Fibroblast of peridontal ligament (primary cell): ENCODE measurements at regions not wholly inside any gene's neighbourhood (a gene's known extent, or its start where the extent isn't known, plus 50 kb on each side); places are given as distances from the start of the nearest gene placed in this dataset.
A peak's percentile ranks its signal among the peaks of the same experiment; 100 is the strongest.
"Not testable (repeated sequence)": the region's sequence is repeated elsewhere in the genome, so short reads cannot be mapped to it uniquely, and the experiment has no call there.

Experiments used
- DNase-seq: peaks from one replicate; pipeline ENCODE4 v3.0.0-alpha.2; 2010; ENCODE audit errors: extremely low read depth

- no peak for DNase-seq
These were observed 527.4 kb upstream of the NRP1 start for GRCh38 chr10:33861833-33862232.

- DNase-seq = peak; percentile 27
These were observed 526.7 kb upstream of the NRP1 start for GRCh38 chr10:33861016-33861704.

GRCh38 chr10:33860552-33860951 is 526.1 kb upstream of the NRP1 start:
- no peak for DNase-seq

DNA sequence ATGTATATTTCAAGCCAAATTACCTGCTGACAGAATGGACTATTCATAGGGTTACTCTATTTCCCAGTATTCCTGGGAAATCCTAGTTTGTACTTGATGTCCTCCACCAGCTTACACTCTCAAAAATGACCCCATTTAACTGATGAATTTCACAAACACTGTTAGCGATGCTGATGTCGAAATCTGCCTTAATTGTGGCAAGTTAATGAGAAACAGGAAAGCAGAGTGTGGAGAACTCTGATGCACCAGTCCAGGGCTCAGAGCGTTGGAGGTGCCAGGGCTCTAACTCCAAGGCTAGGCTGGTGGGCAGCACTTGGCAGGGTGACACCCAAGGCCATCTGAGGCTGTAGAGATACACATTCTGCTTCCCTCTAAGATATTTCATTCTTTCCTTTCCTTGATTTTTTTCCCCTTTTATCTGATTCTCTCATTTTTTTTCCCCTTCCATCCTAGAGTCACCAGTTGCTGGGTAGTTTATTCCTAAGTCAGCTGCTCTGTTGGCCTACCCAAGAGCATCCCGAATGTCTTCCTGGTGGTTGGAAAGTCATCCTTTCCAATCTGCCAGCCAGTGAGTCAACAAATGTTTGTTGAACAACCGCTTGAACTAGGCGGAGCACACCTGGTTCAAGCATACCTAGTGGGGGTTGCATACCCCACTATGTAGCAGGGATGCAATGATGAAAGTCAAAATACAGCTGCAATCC is 525.0 kb upstream of the NRP1 start:
- DNase-seq = no peak

DNA sequence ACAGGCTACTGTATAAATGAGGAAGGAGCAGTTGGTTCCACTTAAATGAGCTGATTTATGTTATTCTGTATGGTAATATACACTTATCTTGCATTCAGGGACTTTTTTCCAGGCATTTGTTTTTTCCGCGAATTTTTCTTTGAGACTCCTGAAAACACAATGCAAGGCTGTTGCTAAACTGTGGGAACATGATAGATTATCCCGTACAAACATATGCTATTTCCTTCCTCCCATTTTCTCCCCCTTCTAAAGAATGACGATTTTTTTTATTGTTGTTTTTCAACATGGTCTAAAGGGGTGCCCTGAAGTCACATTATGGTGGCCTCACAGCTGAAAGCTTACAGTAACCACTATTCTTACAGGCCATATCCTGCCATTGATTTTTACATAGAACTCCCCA is 523.9 kb upstream of the NRP1 start:
- DNase-seq = no peak

GRCh38 chr10:33853221-33853620 is 518.8 kb upstream of the NRP1 start:
- DNase-seq = not testable (repeated sequence)

DNA sequence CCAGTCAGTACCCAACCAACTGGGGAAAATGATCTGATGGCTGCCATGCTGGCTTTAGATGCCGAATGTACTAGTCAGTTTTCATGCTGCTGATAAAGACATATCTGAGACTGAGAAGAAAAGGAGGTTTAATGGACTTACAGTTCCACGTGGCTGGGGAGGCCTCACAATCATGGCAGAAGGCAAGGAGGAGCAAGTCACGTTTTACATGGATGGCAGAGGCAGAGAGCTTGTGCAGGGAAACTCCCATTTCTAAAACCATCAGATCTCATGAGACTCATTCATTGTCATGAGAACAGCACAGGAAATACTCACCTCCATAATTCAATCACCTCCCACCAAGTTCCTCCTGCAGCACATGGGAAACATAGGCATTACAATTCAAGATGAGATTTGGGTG is 508.9 kb upstream of the NRP1 start:
- DNase-seq = no peak

- no peak for DNase-seq
These were observed 507.2 kb upstream of the NRP1 start for GRCh38 chr10:33841678-33842077.

DNA sequence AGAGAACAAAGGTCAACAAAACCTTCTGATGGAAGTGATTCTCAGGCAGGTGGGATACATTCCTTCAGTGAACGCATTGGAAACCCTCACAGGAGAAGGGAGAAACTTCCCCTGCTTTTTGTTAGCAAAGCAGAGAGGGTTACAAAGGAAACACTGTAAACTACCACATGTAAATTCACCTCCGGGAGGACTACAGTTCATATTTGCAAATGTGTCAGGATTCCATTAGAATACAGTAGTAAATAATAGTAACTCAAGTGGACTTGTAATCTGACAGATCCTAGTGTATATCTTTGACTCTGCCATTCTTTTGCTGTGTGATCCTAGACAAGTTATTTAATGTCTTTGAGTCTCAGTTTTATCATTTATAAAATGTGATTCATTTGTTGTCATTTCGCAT is 504.3 kb upstream of the NRP1 start:
- no peak for DNase-seq

DNA sequence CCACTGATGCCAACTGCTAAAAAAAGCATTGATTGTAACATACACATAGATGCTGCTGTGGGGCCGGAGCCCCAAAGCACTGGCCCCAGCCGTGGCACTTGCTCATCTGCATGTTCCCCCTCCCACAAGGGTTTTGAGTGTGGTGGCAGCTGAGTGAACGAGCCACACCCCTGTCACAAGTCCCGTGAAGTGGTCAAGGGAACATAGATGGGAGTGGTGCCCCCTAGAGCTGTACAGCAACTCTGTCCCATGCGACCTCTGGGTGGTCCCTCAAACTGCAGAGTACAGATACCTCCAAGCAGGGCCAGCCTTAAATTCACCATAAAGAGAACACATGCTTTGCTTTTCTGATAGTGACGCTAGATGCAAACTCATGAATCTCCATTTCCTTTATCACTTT is 503.3 kb upstream of the NRP1 start:
- no peak for DNase-seq

GRCh38 chr10:33835556-33835955 is 501.1 kb upstream of the NRP1 start:
- no peak for DNase-seq

DNA sequence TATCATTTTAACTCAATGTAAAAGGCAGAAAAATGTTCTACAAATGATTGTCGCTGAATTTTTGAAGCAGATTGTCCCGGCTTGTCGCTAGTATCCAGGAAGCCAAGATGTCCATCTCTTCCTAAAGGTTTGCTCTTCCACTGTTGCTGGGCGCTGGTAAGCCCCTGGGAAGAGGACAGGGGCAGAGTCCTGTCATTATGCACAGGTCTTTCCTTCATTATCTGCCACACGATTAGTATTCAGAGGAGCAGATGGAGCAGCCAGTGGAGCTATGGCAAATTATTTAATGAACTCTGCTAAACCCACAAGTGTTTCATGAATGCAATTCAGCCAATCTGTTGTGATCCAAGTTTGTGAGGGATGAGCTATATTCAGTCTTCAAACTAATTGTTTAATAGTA is 499.1 kb upstream of the NRP1 start:
- DNase-seq = no peak

DNA sequence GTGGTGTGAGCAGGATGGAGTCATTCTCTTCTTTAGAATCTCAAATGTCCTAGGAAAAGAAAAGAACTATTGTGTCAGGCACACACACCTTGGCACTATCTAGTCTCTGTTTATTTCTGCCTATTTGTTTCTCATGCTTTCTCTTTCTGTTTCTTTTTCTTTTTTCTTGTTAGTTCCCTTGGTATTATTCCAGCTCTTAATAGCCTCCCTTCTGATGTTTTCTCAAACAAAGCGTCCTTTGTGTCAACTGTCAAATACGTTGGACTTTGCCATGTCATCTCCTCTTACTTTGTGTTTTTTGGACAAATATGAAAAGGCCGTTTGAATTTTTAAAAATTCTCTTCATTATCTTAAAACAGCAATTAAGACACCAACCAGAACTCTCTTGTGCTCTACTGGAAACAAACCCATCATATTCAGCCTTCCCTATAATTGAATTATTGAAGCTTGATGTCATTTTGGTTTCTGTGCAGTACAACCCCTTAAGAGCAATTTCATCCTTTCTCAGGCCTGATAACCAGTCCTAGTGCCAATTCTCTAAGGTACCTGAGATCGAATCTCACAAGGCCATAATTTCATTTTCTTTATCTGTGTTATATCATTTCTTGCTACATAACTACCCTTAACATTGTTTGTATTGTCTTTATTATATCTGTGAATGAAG is 497.8 kb upstream of the NRP1 start:
- DNase-seq = no peak

DNA sequence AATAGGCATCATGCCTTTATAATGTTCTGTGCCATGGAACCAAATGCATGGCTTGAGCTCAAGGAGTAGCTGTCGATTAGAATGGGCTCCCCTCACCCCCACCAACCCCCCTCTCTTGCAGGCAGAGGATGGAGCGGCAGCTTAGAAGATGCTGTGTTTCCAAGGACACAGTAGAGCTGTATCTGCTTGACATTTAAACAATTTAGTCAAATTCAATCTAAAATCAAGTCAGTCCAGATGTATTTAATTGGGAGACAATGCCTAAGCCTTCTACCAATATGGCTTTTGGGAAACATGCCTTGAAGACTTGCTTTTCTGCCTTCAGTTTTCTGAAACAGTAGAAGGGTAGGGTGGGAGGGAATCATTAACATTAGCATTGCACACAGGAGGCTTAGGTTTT is 497.1 kb upstream of the NRP1 start:
- DNase-seq = no peak

DNA sequence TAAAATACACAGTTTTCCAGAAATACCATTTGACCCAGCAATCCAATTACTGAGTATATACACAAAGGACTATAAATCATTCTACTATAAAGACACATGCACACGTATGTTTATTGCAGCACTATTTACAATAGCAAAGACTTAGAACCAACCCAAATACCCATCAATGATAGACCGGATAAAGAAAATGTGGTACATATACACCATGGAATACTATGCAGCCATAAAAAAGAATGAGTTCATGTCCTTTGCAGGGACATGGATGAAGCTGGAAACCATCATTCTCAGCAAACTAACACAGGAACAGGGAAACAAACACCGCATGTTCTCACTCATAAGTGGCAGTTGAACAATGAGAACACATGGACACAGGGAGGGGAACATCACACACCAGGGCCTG is 495.4 kb upstream of the NRP1 start:
- DNase-seq = not testable (repeated sequence)

- DNase-seq = no peak
These were observed 494.1 kb upstream of the NRP1 start for GRCh38 chr10:33828592-33828991.

- DNase-seq = no peak
These were observed 491.7 kb upstream of the NRP1 start for GRCh38 chr10:33826186-33826585.

DNA sequence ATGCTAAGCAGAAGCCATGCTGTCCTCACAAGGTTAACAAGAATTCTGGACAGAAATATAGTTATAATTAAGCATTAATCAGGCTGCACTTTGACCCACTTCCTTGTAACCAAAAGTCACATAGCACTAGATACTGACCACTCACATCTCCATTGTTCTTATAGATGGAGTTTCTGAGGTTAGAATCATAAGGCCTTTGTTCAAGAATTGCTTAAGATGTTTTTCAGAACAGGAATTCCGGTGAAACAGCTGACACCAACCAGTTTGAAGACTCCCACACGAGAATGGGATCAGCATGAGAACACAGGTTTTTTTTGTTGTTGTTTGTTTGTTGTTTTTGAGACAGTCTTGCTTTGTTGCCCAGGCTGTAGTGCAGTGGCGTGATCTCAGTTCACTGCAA is 488.3 kb upstream of the NRP1 start:
- no peak for DNase-seq

DNA sequence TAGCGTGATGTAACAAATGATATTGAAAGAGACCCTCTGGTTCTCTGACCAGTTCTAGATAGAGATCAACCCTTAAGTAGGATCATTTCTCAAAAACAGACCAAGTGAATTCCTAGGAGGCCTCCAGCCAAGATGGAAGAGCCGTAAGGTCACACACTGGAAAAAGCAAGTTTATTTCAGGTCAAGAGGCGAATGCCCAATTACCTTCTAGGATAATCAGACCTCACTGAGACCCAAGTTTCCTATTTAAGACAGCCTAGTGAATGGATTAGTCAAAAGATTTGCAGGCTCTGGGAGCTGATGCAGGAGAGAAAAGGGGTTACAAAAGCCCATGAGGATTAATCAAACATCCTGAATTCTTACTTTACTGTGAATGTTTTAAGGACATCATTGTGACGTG is 486.1 kb upstream of the NRP1 start:
- DNase-seq = no peak

DNA sequence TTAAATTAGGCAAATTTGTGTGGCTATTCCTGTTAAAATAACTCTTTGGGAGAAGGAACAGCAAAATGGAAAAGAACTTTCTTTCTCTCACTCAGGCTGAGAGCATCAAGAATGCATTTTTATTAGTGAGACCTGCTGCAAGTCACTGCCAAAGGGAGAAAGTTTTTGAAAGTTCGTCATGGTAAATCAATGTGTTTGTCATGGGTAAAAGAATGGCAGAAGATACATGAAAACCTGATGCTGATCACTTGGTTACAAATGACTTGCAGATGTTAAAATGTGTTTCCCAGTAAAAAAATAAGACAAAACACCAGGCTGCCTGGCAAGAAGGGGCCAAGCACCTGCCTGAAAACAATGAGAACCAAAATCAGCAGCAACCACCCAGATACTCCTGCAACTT is 484.7 kb upstream of the NRP1 start:
- DNase-seq = peak; percentile 8

DNA sequence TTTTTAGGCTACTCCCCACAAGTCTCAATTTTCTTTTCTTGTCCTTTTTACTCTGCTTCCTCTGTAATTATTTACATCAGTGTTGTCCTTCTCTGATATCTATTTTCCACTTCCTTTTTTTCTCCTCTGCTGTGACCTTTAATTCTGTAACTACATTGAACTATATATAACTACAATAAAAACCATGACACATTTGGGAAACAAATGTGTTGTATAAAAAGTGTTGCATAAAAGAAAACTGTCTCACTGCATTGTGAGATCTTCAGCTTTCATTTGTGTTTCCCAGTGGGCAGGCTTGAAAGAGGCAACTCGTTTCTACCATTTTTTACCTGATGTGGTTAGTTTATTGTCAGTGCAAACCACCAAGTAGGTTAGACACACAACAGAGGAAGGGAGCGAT is 483.9 kb upstream of the NRP1 start:
- DNase-seq = no peak

GRCh38 chr10:33817605-33818004 is 483.1 kb upstream of the NRP1 start:
- DNase-seq = no peak

- DNase-seq = no peak
These were observed 481.3 kb upstream of the NRP1 start for GRCh38 chr10:33815776-33816175.
